MM.1S (cell line): ENCODE measurements at regions not wholly inside any gene's neighbourhood (a gene's known extent, or its start where the extent isn't known, plus 50 kb on each side); places are given as distances from the start of the nearest gene placed in this dataset.

Source experiments
- EZH2 ChIP-seq: fragments of 300-600 bp; sonication (generic); optimal IDR thresholded peaks from 2 replicates; pipeline ENCODE3; 2017; ENCODE audit warnings: low read depth, mild to moderate bottlenecking, antibody characterized with exemption, low read length, mixed read lengths
- EZH2phosphoT487 ChIP-seq: fragments of 300-600 bp; sonication (generic); IDR thresholded peaks from 2 replicates; pipeline ENCODE4 v1.6.1; 2018; ENCODE audit warnings: antibody characterized with exemption, low read length
- TF ChIP-seq, protein P1 (sequence below): fragments of 300-600 bp; sonication (generic); IDR thresholded peaks from 2 replicates; pipeline ENCODE4 v1.5.1; 2016; ENCODE audit warnings: antibody characterized with exemption, low read length, mixed read lengths

DNA sequence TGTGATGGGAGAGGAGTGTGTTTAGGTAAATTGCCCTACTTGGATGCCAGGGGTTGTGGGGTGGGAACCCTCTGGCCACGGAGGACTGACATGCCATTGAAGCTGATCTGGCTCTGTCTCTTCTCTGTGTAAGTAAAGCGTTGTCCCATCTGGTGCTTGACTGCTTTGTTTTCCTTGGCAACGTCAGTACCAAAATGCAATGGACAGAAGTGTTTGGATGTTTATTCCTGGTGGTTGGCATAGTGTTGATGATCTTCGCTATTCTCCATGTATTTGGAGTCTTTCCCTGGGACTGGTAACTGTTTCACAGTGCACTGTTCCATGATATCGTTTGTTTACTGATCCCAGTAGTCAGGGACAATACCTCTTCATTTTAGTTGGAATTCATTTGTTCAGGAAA is 130.5 kb upstream of the MCTP2 start:
- TF ChIP-seq, protein P1, sequence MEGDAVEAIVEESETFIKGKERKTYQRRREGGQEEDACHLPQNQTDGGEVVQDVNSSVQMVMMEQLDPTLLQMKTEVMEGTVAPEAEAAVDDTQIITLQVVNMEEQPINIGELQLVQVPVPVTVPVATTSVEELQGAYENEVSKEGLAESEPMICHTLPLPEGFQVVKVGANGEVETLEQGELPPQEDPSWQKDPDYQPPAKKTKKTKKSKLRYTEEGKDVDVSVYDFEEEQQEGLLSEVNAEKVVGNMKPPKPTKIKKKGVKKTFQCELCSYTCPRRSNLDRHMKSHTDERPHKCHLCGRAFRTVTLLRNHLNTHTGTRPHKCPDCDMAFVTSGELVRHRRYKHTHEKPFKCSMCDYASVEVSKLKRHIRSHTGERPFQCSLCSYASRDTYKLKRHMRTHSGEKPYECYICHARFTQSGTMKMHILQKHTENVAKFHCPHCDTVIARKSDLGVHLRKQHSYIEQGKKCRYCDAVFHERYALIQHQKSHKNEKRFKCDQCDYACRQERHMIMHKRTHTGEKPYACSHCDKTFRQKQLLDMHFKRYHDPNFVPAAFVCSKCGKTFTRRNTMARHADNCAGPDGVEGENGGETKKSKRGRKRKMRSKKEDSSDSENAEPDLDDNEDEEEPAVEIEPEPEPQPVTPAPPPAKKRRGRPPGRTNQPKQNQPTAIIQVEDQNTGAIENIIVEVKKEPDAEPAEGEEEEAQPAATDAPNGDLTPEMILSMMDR = no peak
- TF ChIP-seq EZH2 (no peak), EZH2phosphoT487 (no peak)
